DOHH2 (cell line): ENCODE measurements at regions not wholly inside any gene's neighbourhood (a gene's known extent, or its start where the extent isn't known, plus 50 kb on each side); places are given as distances from the start of the nearest gene placed in this dataset.

ENCODE experiments used
- EZH2phosphoT487 ChIP-seq: fragments of 200-600 bp; sonication (generic); IDR thresholded peaks from 2 replicates; pipeline ENCODE4 v1.6.1; 2017; ENCODE audit warnings: borderline replicate concordance, mild to moderate bottlenecking, antibody characterized with exemption, low read length, moderate library complexity, mixed read lengths
- TF ChIP-seq, protein P1 (sequence below): fragments of 200-600 bp; sonication (generic); IDR thresholded peaks from one replicate; pipeline ENCODE4 v1.5.1; 2014; ENCODE audit warnings: antibody characterized with exemption, mild to moderate bottlenecking, low read depth, low read length; ENCODE audit not compliant: poor library complexity, severe bottlenecking

DNA sequence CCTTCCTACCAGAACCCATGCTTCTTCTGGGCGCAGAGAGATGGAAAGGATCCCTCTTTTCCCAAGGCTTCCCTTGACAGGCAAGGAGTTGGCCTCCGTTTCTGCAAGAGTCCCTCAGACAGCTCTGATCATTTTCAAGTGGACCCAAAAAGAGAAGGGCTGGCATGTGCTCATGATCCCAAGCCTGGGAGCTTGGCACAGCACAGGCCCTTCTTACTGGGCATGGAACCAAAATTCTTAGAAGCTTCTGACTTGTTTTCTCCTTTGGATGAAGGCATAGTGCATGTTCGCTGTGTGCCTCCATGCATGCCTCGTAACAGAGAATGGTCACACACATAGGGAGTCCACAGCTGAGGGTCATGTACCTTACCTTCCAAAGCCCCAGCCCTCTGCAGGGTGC is 449.6 kb downstream of the MIAT start:
- TF ChIP-seq, protein P1, sequence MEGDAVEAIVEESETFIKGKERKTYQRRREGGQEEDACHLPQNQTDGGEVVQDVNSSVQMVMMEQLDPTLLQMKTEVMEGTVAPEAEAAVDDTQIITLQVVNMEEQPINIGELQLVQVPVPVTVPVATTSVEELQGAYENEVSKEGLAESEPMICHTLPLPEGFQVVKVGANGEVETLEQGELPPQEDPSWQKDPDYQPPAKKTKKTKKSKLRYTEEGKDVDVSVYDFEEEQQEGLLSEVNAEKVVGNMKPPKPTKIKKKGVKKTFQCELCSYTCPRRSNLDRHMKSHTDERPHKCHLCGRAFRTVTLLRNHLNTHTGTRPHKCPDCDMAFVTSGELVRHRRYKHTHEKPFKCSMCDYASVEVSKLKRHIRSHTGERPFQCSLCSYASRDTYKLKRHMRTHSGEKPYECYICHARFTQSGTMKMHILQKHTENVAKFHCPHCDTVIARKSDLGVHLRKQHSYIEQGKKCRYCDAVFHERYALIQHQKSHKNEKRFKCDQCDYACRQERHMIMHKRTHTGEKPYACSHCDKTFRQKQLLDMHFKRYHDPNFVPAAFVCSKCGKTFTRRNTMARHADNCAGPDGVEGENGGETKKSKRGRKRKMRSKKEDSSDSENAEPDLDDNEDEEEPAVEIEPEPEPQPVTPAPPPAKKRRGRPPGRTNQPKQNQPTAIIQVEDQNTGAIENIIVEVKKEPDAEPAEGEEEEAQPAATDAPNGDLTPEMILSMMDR, result no peak
- TF ChIP-seq EZH2phosphoT487, result no peak
